ENCODE measurements at regions not wholly inside any gene's neighbourhood (a gene's known extent, or its start where the extent isn't known, plus 50 kb on each side); places are given as distances from the start of the nearest gene placed in this dataset.

- H3K27me3 Mint-ChIP-seq (ENCODE audit: low read depth in 3 of 3), result peaks cover 0 to 6% (median 5%) of the 10 kb centered on the region in 3 donors
- Histone ChIP-seq H2AFZ (ENCODE audit: insufficient read depth, low read depth, low read length, poor library complexity, severe bottlenecking) (no peak overlapping the region), H3K4me1 (ENCODE audit: control insufficient read depth in 1 of 2, insufficient read depth in 2 of 2, low read length in 2 of 2) (no peaks in the 10 kb centered on the region), H3K79me2 (ENCODE audit: insufficient read depth, low read length) (no peaks in the 10 kb centered on the region), H3K4me2 (replicated peaks; ENCODE audit: extremely low read depth, low read length, poor library complexity, severe bottlenecking) (no peak overlapping the region), H4K20me1 (ENCODE audit: insufficient read depth, low read length) (no peaks in the 10 kb centered on the region), H3K27ac (ENCODE audit: low read depth in 1 of 2, low read length in 2 of 2) (no peak overlapping the region), H3K9me3 (replicated peaks in 1 of 2; ENCODE audit: control insufficient read depth in 1 of 2, insufficient read depth in 1 of 2, low read length in 2 of 2) (peaks cover 4 to 22% of the 10 kb centered on the region in 2 donors), H3K27me3 (ENCODE audit: control insufficient read depth in 2 of 2, insufficient read depth in 2 of 2, low read length in 2 of 2) (no peaks in the 10 kb centered on the region), H3K36me3 (replicated peaks in 1 of 2; ENCODE audit: control insufficient read depth in 1 of 2, insufficient read depth in 2 of 2, low read length in 2 of 2) (no peaks in the 10 kb centered on the region), H3K4me3 (replicated peaks in 1 of 3; ENCODE audit: low read depth in 2 of 3, low read length in 3 of 3) (no peak overlapping the region), H3K9ac (ENCODE audit: insufficient read depth, low read length, poor library complexity, severe bottlenecking) (no peak overlapping the region)
- no peak for DNase-seq
- no peaks in the 10 kb centered on the region for H3K4me1 Mint-ChIP-seq
- no peak overlapping the region for H3K27ac Mint-ChIP-seq
- no peak for TF ChIP-seq CTCF (IDR thresholded peaks at IDR 0.05)
- H3K9me3 Mint-ChIP-seq, result peaks cover 6 to 12% (median 7%) of the 10 kb centered on the region in 7 donors
- H3K4me3 Mint-ChIP-seq, result no peak overlapping the region
- 89% methylated on average over 1 of the region's 4 CpGs for WGBS (ENCODE audit: insufficient coverage)
- intact Hi-C loops (cut with micrococcal nuclease), result no loop called here
- H3K36me3 Mint-ChIP-seq, result no peaks in the 10 kb centered on the region
Measured at GRCh38 chr13:111562716-111563115, 242.3 kb downstream of the TEX29 start.

GRCh38 chr13:111564606-111565005 is 244.2 kb downstream of the TEX29 start:
- no peaks in the 10 kb centered on the region for H3K79me2 ChIP-seq (ENCODE audit: insufficient read depth, low read length)
- H3K4me1 Mint-ChIP-seq, result no peaks in the 10 kb centered on the region
- TF ChIP-seq CTCF (IDR thresholded peaks at IDR 0.05), result no peak

More at GRCh38 chr13:111564606-111565005, 244.2 kb downstream of the TEX29 start:
- Mint-ChIP-seq H3K27ac (no peak overlapping the region), H3K27me3 (ENCODE audit: low read depth in 3 of 3) (peaks cover 0 to 5% (median 4%) of the 10 kb centered on the region in 3 donors), H3K4me3 (no peak overlapping the region), H3K9me3 (peaks cover 15 to 29% (median 21%) of the 10 kb centered on the region in 7 donors), H3K36me3 (no peaks in the 10 kb centered on the region)
- intact Hi-C loops (cut with micrococcal nuclease), result no loop called here
- WGBS (ENCODE audit: insufficient coverage), result 77% methylated on average over 8 of the region's 8 CpGs
- Histone ChIP-seq H2AFZ (ENCODE audit: insufficient read depth, low read depth, low read length, poor library complexity, severe bottlenecking) (no peak overlapping the region), H3K27me3 (ENCODE audit: control insufficient read depth in 2 of 2, insufficient read depth in 2 of 2, low read length in 2 of 2) (no peaks in the 10 kb centered on the region), H3K4me1 (ENCODE audit: control insufficient read depth in 1 of 2, insufficient read depth in 2 of 2, low read length in 2 of 2) (no peaks in the 10 kb centered on the region), H3K36me3 (replicated peaks in 1 of 2; ENCODE audit: control insufficient read depth in 1 of 2, insufficient read depth in 2 of 2, low read length in 2 of 2) (no peaks in the 10 kb centered on the region), H3K27ac (ENCODE audit: low read depth in 1 of 2, low read length in 2 of 2) (no peak overlapping the region), H3K9ac (ENCODE audit: insufficient read depth, low read length, poor library complexity, severe bottlenecking) (no peak overlapping the region), H4K20me1 (ENCODE audit: insufficient read depth, low read length) (no peaks in the 10 kb centered on the region), H3K4me2 (replicated peaks; ENCODE audit: extremely low read depth, low read length, poor library complexity, severe bottlenecking) (no peak overlapping the region), H3K9me3 (replicated peaks in 1 of 2; ENCODE audit: control insufficient read depth in 1 of 2, insufficient read depth in 1 of 2, low read length in 2 of 2) (peaks cover 18 to 39% of the 10 kb centered on the region in 2 donors), H3K4me3 (replicated peaks in 1 of 3; ENCODE audit: low read depth in 2 of 3, low read length in 3 of 3) (no peak overlapping the region)
- DNase-seq, result no peak

All from CD14-positive monocyte (primary cell).